ENCODE measurements at regions not wholly inside any gene's neighbourhood (a gene's known extent, or its start where the extent isn't known, plus 50 kb on each side); places are given as distances from the start of the nearest gene placed in this dataset.

DNA sequence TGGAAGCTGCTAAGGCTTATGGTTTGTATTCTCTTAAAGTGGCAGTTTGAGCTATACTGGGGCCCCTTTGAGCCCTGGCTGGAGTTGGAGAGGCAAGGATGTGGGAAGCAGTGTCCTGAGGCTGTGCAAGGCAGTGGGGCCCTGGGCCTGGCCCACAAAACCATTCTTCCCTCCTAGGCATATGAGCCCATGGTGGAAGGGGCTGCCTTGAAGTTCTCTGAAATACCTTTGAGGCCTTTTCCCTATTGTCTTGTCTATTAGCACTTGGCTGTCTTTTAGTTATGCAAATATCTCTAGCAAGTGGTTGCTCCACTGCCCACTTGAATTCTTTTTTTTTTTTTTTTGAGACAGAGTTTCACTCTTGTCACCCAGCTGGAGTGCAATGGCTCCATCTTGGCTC, 119.2 kb downstream of the PCTP start:
- DNase-seq (ENCODE audit: low read depth, low spot score) (no peak), ATAC-seq (no peak), FAIRE-seq (no peak)
- H4K20me1 ChIP-seq (ENCODE audit: control insufficient read depth, insufficient read depth): no peaks in the 10 kb centered on the region
- H3K4me2 ChIP-seq (ENCODE audit: control insufficient read depth, insufficient read depth): no peak overlapping the region
- no peaks in the 10 kb centered on the region for H3K4me1 ChIP-seq (ENCODE audit: control insufficient read depth, insufficient read depth, low read length)
- no peaks in the 10 kb centered on the region; the same call in 2 of the 3 replicates for H3K9me3 ChIP-seq (replicated peaks; ENCODE audit: control insufficient read depth, insufficient read depth, low read length)
- in situ Hi-C loops (cut with MboI) (no loop called here), intact Hi-C loops (cut with micrococcal nuclease; ENCODE audit: unreplicated experiment) (no loop called here)
- no peaks in the 10 kb centered on the region for H3K36me3 ChIP-seq (ENCODE audit: control insufficient read depth in 2 of 2, insufficient read depth in 2 of 2, low read length in 1 of 2)
- H3K79me2 ChIP-seq (ENCODE audit: control insufficient read depth, insufficient read depth, low read length): no peaks in the 10 kb centered on the region
- no peak overlapping the region for H3K4me3 ChIP-seq
- H3K27ac ChIP-seq (ENCODE audit: control insufficient read depth, insufficient read depth): no peak overlapping the region
- no peak overlapping the region for H2AFZ ChIP-seq (ENCODE audit: control insufficient read depth, low read depth, low read length)
- no TSS peak for BruUV-seq (replicated peaks)
- no peak overlapping the region for H3K9ac ChIP-seq (ENCODE audit: control insufficient read depth, insufficient read depth, low read length)
- H3K27me3 ChIP-seq (replicated peaks in 1 of 2; ENCODE audit: control insufficient read depth in 2 of 2, insufficient read depth in 2 of 2, low read length in 1 of 2): no peaks in the 10 kb centered on the region
- CTCF ChIA-PET: no interaction called here
- RAD21 ChIA-PET (ENCODE audit: unreplicated experiment): no interaction called here
- TF ChIP-seq HDGF (IDR thresholded peaks at IDR 0.05) (no peak), TCF12 (IDR thresholded peaks at IDR 0.05; ENCODE audit: low read depth, low read length) (no peak), EZH2 (IDR thresholded peaks at IDR 0.05; ENCODE audit: borderline replicate concordance, control insufficient read depth, low read depth, low read length) (no peak), SIN3A (IDR thresholded peaks at IDR 0.05; ENCODE audit: low read depth, low read length) (no peak), ZNF384 (IDR thresholded peaks at IDR 0.05; ENCODE audit: borderline replicate concordance, low read depth, low read length) (no peak), POLR2AphosphoS2 (IDR thresholded peaks at IDR 0.05; ENCODE audit: low read depth, low read length) (no peak)
- SMC1A ChIA-PET (ENCODE audit: uncharacterized antibody, unreplicated experiment): no interaction called here
- POLR2A ChIA-PET: no interaction called here

DNA sequence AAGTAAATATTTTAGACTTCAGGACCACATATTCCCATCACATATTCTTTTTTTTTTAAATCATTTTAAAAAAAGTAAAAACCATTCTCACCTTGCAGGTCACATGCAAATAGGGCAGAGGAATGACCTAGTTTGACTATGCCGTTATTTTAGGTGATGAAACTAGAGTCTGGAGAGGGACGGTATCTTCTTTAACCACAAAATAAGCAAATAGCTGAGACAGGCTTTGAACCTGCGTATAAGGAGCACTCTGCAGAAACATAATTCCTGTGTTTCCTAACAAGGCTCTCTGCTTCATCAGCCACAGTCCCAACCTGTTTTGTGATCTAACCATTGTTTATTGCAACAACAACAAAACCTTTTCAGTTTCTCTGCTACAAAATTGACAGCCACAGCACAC, 121.5 kb downstream of the PCTP start:
- Histone ChIP-seq H4K20me1 (ENCODE audit: control insufficient read depth, insufficient read depth) (no peaks in the 10 kb centered on the region), H3K27ac (ENCODE audit: control insufficient read depth, insufficient read depth) (no peak overlapping the region), H3K79me2 (ENCODE audit: control insufficient read depth, insufficient read depth, low read length) (no peaks in the 10 kb centered on the region), H3K27me3 (replicated peaks in 1 of 2; ENCODE audit: control insufficient read depth in 2 of 2, insufficient read depth in 2 of 2, low read length in 1 of 2) (no peaks in the 10 kb centered on the region), H3K4me3 (no peak overlapping the region), H3K36me3 (ENCODE audit: control insufficient read depth in 2 of 2, insufficient read depth in 2 of 2, low read length in 1 of 2) (no peaks in the 10 kb centered on the region), H3K9ac (ENCODE audit: control insufficient read depth, insufficient read depth, low read length) (no peak overlapping the region), H3K4me1 (ENCODE audit: control insufficient read depth, insufficient read depth, low read length) (no peaks in the 10 kb centered on the region), H3K9me3 (replicated peaks; ENCODE audit: control insufficient read depth, insufficient read depth, low read length) (no peaks in the 10 kb centered on the region; the same call in 2 of the 3 replicates), H2AFZ (ENCODE audit: control insufficient read depth, low read depth, low read length) (no peak overlapping the region), H3K4me2 (ENCODE audit: control insufficient read depth, insufficient read depth) (no peak overlapping the region)
- ChIA-PET POLR2A (no interaction called here), RAD21 (ENCODE audit: unreplicated experiment) (no interaction called here), SMC1A (ENCODE audit: uncharacterized antibody, unreplicated experiment) (interaction anchor here (0.7 kb wide), 1 partner anchor 66 kb away, joined by 3 read pairs; no protein-coding TSS in a partner anchor), CTCF (no interaction called here)
- in situ Hi-C loops (cut with MboI): no loop called here
- no peak for DNase-seq (ENCODE audit: low read depth, low spot score)
- intact Hi-C loops (cut with micrococcal nuclease; ENCODE audit: unreplicated experiment): no loop called here
- ATAC-seq: no peak
- BruUV-seq (replicated peaks): no TSS peak
- TF ChIP-seq CBFB (IDR thresholded peaks at IDR 0.05; ENCODE audit: low read depth) (no peak), WRNIP1 (IDR thresholded peaks at IDR 0.05; ENCODE audit: borderline replicate concordance, low read depth, low read length) (no peak)
- FAIRE-seq: no peak
- WGBS (ENCODE audit: insufficient coverage, insufficient replicate concordance, low lambda C conversion rate, missing lambda C conversion rate): 2% methylated on average over 3 of the region's 3 CpGs
